ENCODE measurements at regions not wholly inside any gene's neighbourhood (a gene's known extent, or its start where the extent isn't known, plus 50 kb on each side); places are given as distances from the start of the nearest gene placed in this dataset.

GRCh38 chr10:44697116-44697515 is 214.0 kb upstream of the TMEM72 start:
- BruUV-seq (replicated peaks): no TSS peak
- Mint-ChIP-seq H3K9me3 (ENCODE audit: unreplicated experiment) (no peaks in the 10 kb centered on the region), H3K27me3 (ENCODE audit: insufficient read depth, unreplicated experiment) (no peaks in the 10 kb centered on the region), H3K36me3 (ENCODE audit: insufficient read depth, unreplicated experiment) (no peaks in the 10 kb centered on the region), H3K27ac (ENCODE audit: unreplicated experiment) (no peak overlapping the region), H3K4me3 (ENCODE audit: unreplicated experiment) (no peak overlapping the region), H3K4me1 (ENCODE audit: low read depth, unreplicated experiment) (no peaks in the 10 kb centered on the region)
- no peak overlapping the region for H3K4me3 ChIP-seq (ENCODE audit: low read depth, low read length)
- ChIA-PET CTCF (interaction anchor here (1.0 kb wide), 1 partner anchor 37 kb away, joined by 4 read pairs; no protein-coding TSS in a partner anchor), POLR2A (no interaction called here)
- no peaks in the 10 kb centered on the region for H3K36me3 ChIP-seq (ENCODE audit: control insufficient read depth, insufficient read depth, low read length)
- no peaks in the 10 kb centered on the region; the same call in 1 of the 2 replicates for H3K27me3 ChIP-seq (replicated peaks; ENCODE audit: control insufficient read depth, insufficient read depth, low read length)
- no peak for TF ChIP-seq CTCF (IDR thresholded peaks at IDR 0.05; ENCODE audit: insufficient read depth in 1 of 2, low read depth in 1 of 2, low read length in 1 of 2, severe bottlenecking in 1 of 2, unreplicated experiment in 1 of 2)
- no peaks in the 10 kb centered on the region for H3K9me3 ChIP-seq
- no peak for DNase-seq
- intact Hi-C loops (cut with micrococcal nuclease; ENCODE audit: unreplicated experiment): no loop called here
- H3K4me1 ChIP-seq: no peaks in the 10 kb centered on the region

- ChIA-PET POLR2A (no interaction called here), CTCF (no interaction called here)
- TF ChIP-seq CTCF (IDR thresholded peaks at IDR 0.05; ENCODE audit: insufficient read depth in 1 of 2, low read depth in 1 of 2, low read length in 1 of 2, severe bottlenecking in 1 of 2, unreplicated experiment in 1 of 2): no peak
- Mint-ChIP-seq H3K36me3 (ENCODE audit: insufficient read depth, unreplicated experiment) (no peaks in the 10 kb centered on the region), H3K4me3 (ENCODE audit: unreplicated experiment) (no peak overlapping the region), H3K4me1 (ENCODE audit: low read depth, unreplicated experiment) (peaks cover 13% of the 10 kb centered on the region), H3K27me3 (ENCODE audit: insufficient read depth, unreplicated experiment) (peaks cover 10% of the 10 kb centered on the region), H3K27ac (ENCODE audit: unreplicated experiment) (no peak overlapping the region), H3K9me3 (ENCODE audit: unreplicated experiment) (peaks cover 24% of the 10 kb centered on the region)
- H3K4me3 ChIP-seq (ENCODE audit: low read depth, low read length): no peak overlapping the region
- H3K36me3 ChIP-seq (ENCODE audit: control insufficient read depth, insufficient read depth, low read length): no peaks in the 10 kb centered on the region
- H3K9me3 ChIP-seq: peaks cover 9% of the 10 kb centered on the region; the same call in 1 of the 2 replicates
- intact Hi-C loops (cut with micrococcal nuclease; ENCODE audit: unreplicated experiment): no loop called here
- no peaks in the 10 kb centered on the region; the same call in 1 of the 2 replicates for H3K27me3 ChIP-seq (replicated peaks; ENCODE audit: control insufficient read depth, insufficient read depth, low read length)
- DNase-seq: no peak
- H3K4me1 ChIP-seq: peaks cover 6% of the 10 kb centered on the region; the same call in 1 of the 2 replicates
- no TSS peak for BruUV-seq (replicated peaks)
Observed at GRCh38 chr10:44702531-44702930, 208.6 kb upstream of the TMEM72 start.

GRCh38 chr10:44703241-44704155 is 207.6 kb upstream of the TMEM72 start:
- no peak overlapping the region for H3K4me3 Mint-ChIP-seq (ENCODE audit: unreplicated experiment)
- H3K9me3 Mint-ChIP-seq (ENCODE audit: unreplicated experiment): peaks cover 24% of the 10 kb centered on the region
- no peak for TF ChIP-seq CTCF (IDR thresholded peaks at IDR 0.05; ENCODE audit: insufficient read depth in 1 of 2, low read depth in 1 of 2, low read length in 1 of 2, severe bottlenecking in 1 of 2, unreplicated experiment in 1 of 2)
- H3K4me1 Mint-ChIP-seq (ENCODE audit: low read depth, unreplicated experiment): peaks cover 13% of the 10 kb centered on the region
- CTCF ChIA-PET: interaction anchor here (0.5 kb wide), 1 partner anchor 52 kb away, joined by 3 read pairs; no protein-coding TSS in a partner anchor
- H3K36me3 Mint-ChIP-seq (ENCODE audit: insufficient read depth, unreplicated experiment): no peaks in the 10 kb centered on the region
- no peak for DNase-seq
- Histone ChIP-seq H3K27me3 (replicated peaks; ENCODE audit: control insufficient read depth, insufficient read depth, low read length) (no peaks in the 10 kb centered on the region; the same call in 1 of the 2 replicates), H3K4me1 (peaks cover 6% of the 10 kb centered on the region; the same call in 1 of the 2 replicates), H3K36me3 (ENCODE audit: control insufficient read depth, insufficient read depth, low read length) (no peaks in the 10 kb centered on the region), H3K4me3 (ENCODE audit: low read depth, low read length) (no peak overlapping the region), H3K9me3 (peaks cover 9% of the 10 kb centered on the region; the same call in 1 of the 2 replicates)
- POLR2A ChIA-PET: no interaction called here
- intact Hi-C loops (cut with micrococcal nuclease; ENCODE audit: unreplicated experiment): no loop called here
- no peak overlapping the region for H3K27ac Mint-ChIP-seq (ENCODE audit: unreplicated experiment)
- no TSS peak for BruUV-seq (replicated peaks)
- peaks cover 10% of the 10 kb centered on the region for H3K27me3 Mint-ChIP-seq (ENCODE audit: insufficient read depth, unreplicated experiment)

Data from Caco-2 (cell line).